OCI-LY1 (cell line): ENCODE measurements at regions not wholly inside any gene's neighbourhood (a gene's known extent, or its start where the extent isn't known, plus 50 kb on each side); places are given as distances from the start of the nearest gene placed in this dataset.

Experiments
- H2AFZ ChIP-seq: fragments of 200-600 bp; sonication (generic), shearing (Covaris generic); 2 replicates; pipeline ENCODE4 v1.6.0; 2014; ENCODE audit warnings: antibody characterized with exemption, mild to moderate bottlenecking, low read length
- H3F3A ChIP-seq: fragments of 200-600 bp; sonication (generic), shearing (Covaris generic); 2 replicates; pipeline ENCODE4 v1.6.0; 2014; ENCODE audit warnings: mild to moderate bottlenecking, antibody characterized with exemption, low read length, moderate library complexity; ENCODE audit not compliant: insufficient read depth
- H3K27ac ChIP-seq: fragments of 200-600 bp; sonication (generic); 2 replicates; pipeline ENCODE4 v1.5.1; 2014; ENCODE audit warnings: low read length, mixed run types, mild to moderate bottlenecking, low read depth; ENCODE audit not compliant: poor library complexity, severe bottlenecking
- H3K27me3 ChIP-seq: fragments of 200-600 bp; sonication (generic); 2 replicates; pipeline ENCODE4 v1.6.0; 2014; ENCODE audit warnings: antibody characterized with exemption, mild to moderate bottlenecking, low read length, moderate library complexity; ENCODE audit not compliant: insufficient read depth
- H3K36me3 ChIP-seq: fragments of 200-600 bp; sonication (generic); 2 replicates; pipeline ENCODE4 v1.6.1; 2014; ENCODE audit warnings: mild to moderate bottlenecking, antibody characterized with exemption, low read length, moderate library complexity, mixed read lengths; ENCODE audit not compliant: insufficient read depth
- H3K4me1 ChIP-seq: fragments of 200-600 bp; sonication (generic); 2 replicates; pipeline ENCODE4 v1.5.1; 2014; ENCODE audit warnings: mild to moderate bottlenecking, low read length, moderate library complexity; ENCODE audit not compliant: insufficient read depth, severe bottlenecking
- H3K4me2 ChIP-seq: fragments of 200-600 bp; sonication (generic), shearing (Covaris generic); 2 replicates; pipeline ENCODE4 v1.6.1; 2014; ENCODE audit warnings: low read length
- H3K4me3 ChIP-seq: fragments of 200-600 bp; sonication (generic); 2 replicates; pipeline ENCODE4 v1.5.1; 2014; ENCODE audit warnings: low read length, low read depth, mild to moderate bottlenecking, mixed read lengths; ENCODE audit not compliant: poor library complexity, severe bottlenecking
- H3K79me2 ChIP-seq: fragments of 200-600 bp; shearing (Covaris generic); 2 replicates; pipeline ENCODE4 v1.6.1; 2016; ENCODE audit warnings: mixed run types, low read length, mixed read lengths; ENCODE audit not compliant: insufficient read depth
- H3K9ac ChIP-seq: fragments of 200-600 bp; sonication (generic), shearing (Covaris generic); 2 replicates; pipeline ENCODE4 v1.6.1; 2014; ENCODE audit warnings: mild to moderate bottlenecking, low read length, mixed read lengths
- H3K9me2 ChIP-seq: fragments of 200-600 bp; sonication (generic), shearing (Covaris generic); 2 replicates; pipeline ENCODE4 v1.6.1; 2014; ENCODE audit warnings: low read depth, mild to moderate bottlenecking, low read length, mixed read lengths
- H3K9me3 ChIP-seq: fragments of 200-600 bp; shearing (Covaris generic); 2 replicates; pipeline ENCODE4 v1.6.1; 2014; ENCODE audit warnings: low read length, mixed read lengths
- H4K20me1 ChIP-seq: fragments of 200-600 bp; sonication (generic), shearing (Covaris generic); 2 replicates; pipeline ENCODE4 v1.6.0; 2016; ENCODE audit warnings: mild to moderate bottlenecking, low read length; ENCODE audit not compliant: insufficient read depth
- CTCF ChIP-seq: fragments of 200-600 bp; sonication (generic), shearing (Covaris generic); IDR thresholded peaks from 2 replicates; pipeline ENCODE4 v1.5.1; 2017; ENCODE audit warnings: mild to moderate bottlenecking, antibody characterized with exemption, low read length, moderate library complexity, mixed read lengths
- EZH2 ChIP-seq: fragments of 200-600 bp; sonication (generic), shearing (Covaris generic); IDR thresholded peaks from 2 replicates; pipeline ENCODE4 v1.8.0; 2017; ENCODE audit warnings: borderline replicate concordance, mixed run types, mild to moderate bottlenecking, antibody characterized with exemption, low read length, moderate library complexity, mixed read lengths

- no peak overlapping the region for H3K4me2 ChIP-seq
- H3K4me1 ChIP-seq = no peaks in the 10 kb centered on the region
- no peak overlapping the region for H3K4me3 ChIP-seq
- H3F3A ChIP-seq = no peaks in the 10 kb centered on the region
- H3K27me3 ChIP-seq = no peaks in the 10 kb centered on the region
- no peaks in the 10 kb centered on the region for H3K9me2 ChIP-seq
- H3K9me3 ChIP-seq = no peaks in the 10 kb centered on the region
- no peaks in the 10 kb centered on the region for H3K36me3 ChIP-seq
- no peaks in the 10 kb centered on the region for H4K20me1 ChIP-seq
- no peak overlapping the region for H3K9ac ChIP-seq
- no peaks in the 10 kb centered on the region for H3K79me2 ChIP-seq
- TF ChIP-seq CTCF (no peak), EZH2 (no peak)
- no peak overlapping the region for H2AFZ ChIP-seq
- H3K27ac ChIP-seq = no peak overlapping the region
Measured at GRCh38 chr3:27885641-27886040, 163.5 kb upstream of the EOMES start.

DNA sequence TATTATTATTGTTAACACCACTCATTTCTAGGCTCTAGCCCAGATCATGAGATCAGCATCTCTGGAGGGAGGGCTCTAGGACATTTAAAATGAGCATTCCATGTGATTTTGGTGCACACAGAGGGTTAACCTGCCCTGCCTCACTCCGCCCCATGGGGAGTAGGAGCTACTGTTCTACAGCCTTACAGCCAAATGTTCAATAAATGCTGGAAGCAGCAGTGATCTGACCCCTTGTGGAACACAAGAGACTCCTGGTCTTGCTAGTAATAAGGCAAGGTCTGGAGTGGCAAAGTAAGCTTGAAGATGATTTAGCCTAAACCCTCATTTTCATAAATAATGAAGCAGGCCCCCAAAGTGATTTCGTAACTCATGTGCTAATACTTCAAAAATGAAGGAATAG lies 166.4 kb upstream of the EOMES start:
- Histone ChIP-seq H3K27ac (no peak overlapping the region), H3K4me2 (no peak overlapping the region), H3K9me2 (no peaks in the 10 kb centered on the region), H4K20me1 (no peaks in the 10 kb centered on the region), H3F3A (no peaks in the 10 kb centered on the region), H2AFZ (no peak overlapping the region), H3K27me3 (no peaks in the 10 kb centered on the region), H3K79me2 (no peaks in the 10 kb centered on the region), H3K36me3 (no peaks in the 10 kb centered on the region), H3K4me3 (no peak overlapping the region), H3K4me1 (no peaks in the 10 kb centered on the region), H3K9me3 (no peaks in the 10 kb centered on the region), H3K9ac (no peak overlapping the region)
- no peak for TF ChIP-seq CTCF
- TF ChIP-seq EZH2 = no peak

- Histone ChIP-seq H3K27me3 (no peaks in the 10 kb centered on the region), H3K9me3 (no peaks in the 10 kb centered on the region), H3K9ac (no peak overlapping the region), H3K79me2 (no peaks in the 10 kb centered on the region), H3K36me3 (no peaks in the 10 kb centered on the region), H3K27ac (no peak overlapping the region), H3K4me1 (no peaks in the 10 kb centered on the region), H2AFZ (no peak overlapping the region), H3K4me2 (no peak overlapping the region), H3K9me2 (no peaks in the 10 kb centered on the region), H4K20me1 (no peaks in the 10 kb centered on the region), H3F3A (no peaks in the 10 kb centered on the region), H3K4me3 (no peak overlapping the region)
- TF ChIP-seq CTCF (no peak), EZH2 (no peak)
Measured at GRCh38 chr3:27889745-27890144, 167.6 kb upstream of the EOMES start.
